AG04449 (cell line): ENCODE measurements at regions not wholly inside any gene's neighbourhood (a gene's known extent, or its start where the extent isn't known, plus 50 kb on each side); places are given as distances from the start of the nearest gene placed in this dataset.

ENCODE experiments used
- CTCF ChIA-PET: fragments of 350-600 bp; formaldehyde crosslinking; extraction: SDS; loops from one replicate; lab custom pipeline; 2021; ENCODE audit warnings: antibody characterized with exemption; lab: Yijun Ruan, JAX
- POLR2A ChIA-PET: fragments of 400-600, 350-600 bp; formaldehyde crosslinking; extraction: SDS; loops from one replicate; lab custom pipeline; 2020; ENCODE audit warnings: antibody characterized with exemption, inconsistent platforms; lab: Yijun Ruan, JAX
- DNase-seq: peaks from one replicate; pipeline ENCODE4 v3.0.0-alpha.2; 2010; ENCODE audit warnings: low read depth, low spot score
- H3K4me3 ChIP-seq: 2 replicates; pipeline ENCODE4 v1.5.1; 2011; ENCODE audit warnings: low read depth, mild to moderate bottlenecking, control low read depth, low read length
- TF ChIP-seq, protein P1 (sequence below): IDR thresholded peaks from one replicate; pipeline ENCODE4 v1.5.1; 2011; ENCODE audit warnings: mild to moderate bottlenecking, moderate library complexity, low read length, control low read depth, inconsistent platforms; ENCODE audit not compliant: insufficient read depth; ENCODE audit errors: missing control alignments

- DNase-seq, result peak; percentile 74
- H3K4me3 ChIP-seq, result no peak overlapping the region
- TF ChIP-seq, protein P1, sequence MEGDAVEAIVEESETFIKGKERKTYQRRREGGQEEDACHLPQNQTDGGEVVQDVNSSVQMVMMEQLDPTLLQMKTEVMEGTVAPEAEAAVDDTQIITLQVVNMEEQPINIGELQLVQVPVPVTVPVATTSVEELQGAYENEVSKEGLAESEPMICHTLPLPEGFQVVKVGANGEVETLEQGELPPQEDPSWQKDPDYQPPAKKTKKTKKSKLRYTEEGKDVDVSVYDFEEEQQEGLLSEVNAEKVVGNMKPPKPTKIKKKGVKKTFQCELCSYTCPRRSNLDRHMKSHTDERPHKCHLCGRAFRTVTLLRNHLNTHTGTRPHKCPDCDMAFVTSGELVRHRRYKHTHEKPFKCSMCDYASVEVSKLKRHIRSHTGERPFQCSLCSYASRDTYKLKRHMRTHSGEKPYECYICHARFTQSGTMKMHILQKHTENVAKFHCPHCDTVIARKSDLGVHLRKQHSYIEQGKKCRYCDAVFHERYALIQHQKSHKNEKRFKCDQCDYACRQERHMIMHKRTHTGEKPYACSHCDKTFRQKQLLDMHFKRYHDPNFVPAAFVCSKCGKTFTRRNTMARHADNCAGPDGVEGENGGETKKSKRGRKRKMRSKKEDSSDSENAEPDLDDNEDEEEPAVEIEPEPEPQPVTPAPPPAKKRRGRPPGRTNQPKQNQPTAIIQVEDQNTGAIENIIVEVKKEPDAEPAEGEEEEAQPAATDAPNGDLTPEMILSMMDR, result no peak
- CTCF ChIA-PET, result interaction anchor here (0.7 kb wide), 1 partner anchor 324 kb away, joined by 3 read pairs; no protein-coding TSS in a partner anchor
- POLR2A ChIA-PET, result no interaction called here
Measured at GRCh38 chr12:92242907-92243306, 97.3 kb upstream of the BTG1 start.

DNA sequence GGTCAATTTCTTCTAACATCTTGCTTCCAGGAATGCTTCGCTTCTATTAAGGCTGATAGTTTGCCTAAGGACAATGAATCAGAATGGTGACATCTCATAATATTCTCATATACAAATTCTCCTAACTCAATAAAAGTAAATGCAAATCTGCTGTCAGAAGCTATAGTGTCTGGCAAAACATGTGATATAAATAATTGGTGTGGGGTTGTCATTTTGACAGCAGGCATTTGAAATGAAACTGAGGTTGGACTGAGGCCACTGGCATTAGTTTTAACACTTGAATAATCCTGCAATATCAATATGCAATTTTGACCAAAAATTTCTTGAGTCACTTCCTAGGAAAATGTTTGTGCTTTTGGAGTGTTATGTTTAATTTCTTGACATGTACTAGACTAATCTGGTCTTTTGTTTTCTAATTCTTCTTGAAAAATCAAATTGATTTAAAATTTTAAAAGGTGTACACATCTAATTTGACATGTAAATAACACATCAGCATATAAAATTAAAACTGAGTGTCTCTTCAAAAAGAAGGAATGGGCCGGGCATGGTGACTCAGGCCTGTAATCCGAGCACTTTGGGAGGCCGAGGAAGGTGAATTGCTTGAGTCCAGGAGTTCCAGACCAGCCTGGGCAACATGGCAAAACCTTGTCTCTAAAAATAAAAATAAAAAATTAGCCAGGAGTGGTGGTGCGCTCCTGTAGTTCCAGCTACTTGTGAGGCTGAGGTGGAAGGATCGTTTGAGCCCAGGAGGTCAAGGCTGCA, 92.3 kb upstream of the BTG1 start:
- no peak for DNase-seq
- ChIA-PET POLR2A (no interaction called here), CTCF (no interaction called here)
- no peak overlapping the region for H3K4me3 ChIP-seq
- TF ChIP-seq, protein P1, result no peak

- CTCF ChIA-PET, result no interaction called here
- H3K4me3 ChIP-seq, result no peak overlapping the region
- no peak for DNase-seq
- TF ChIP-seq, protein P1, result no peak
- POLR2A ChIA-PET, result no interaction called here
Measured at GRCh38 chr12:92237262-92237661, 91.6 kb upstream of the BTG1 start.

- DNase-seq, result no peak
- TF ChIP-seq, protein P1, result no peak
- CTCF ChIA-PET, result interaction anchor here (1.3 kb wide), 1 partner anchor 8 kb away, joined by 3 read pairs; no protein-coding TSS in a partner anchor
- POLR2A ChIA-PET, result no interaction called here
- no peak overlapping the region for H3K4me3 ChIP-seq
Measured at GRCh38 chr12:92235703-92236472, 90.2 kb upstream of the BTG1 start.

DNA sequence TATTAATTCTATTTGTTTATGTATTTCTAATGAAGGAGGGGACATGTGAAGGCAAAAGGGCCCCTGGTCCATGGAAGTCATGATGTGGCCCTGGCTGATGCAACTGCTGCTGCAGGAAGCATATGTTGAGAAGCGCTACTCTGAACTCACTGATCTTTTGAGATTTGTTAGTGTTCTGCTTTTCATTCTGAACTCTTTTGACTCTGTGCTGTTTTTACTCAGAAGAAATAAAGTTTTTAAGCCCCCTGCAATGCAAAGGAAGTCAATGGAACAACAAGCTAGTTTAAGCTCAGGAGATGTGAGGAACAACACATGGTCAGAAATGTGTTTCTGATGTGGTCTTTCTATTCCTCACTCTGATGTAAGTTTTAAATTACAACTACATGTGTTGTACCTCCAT, 88.9 kb upstream of the BTG1 start:
- H3K4me3 ChIP-seq, result no peak overlapping the region
- no peak for DNase-seq
- CTCF ChIA-PET, result interaction anchor here (1.3 kb wide), 1 partner anchor 9 kb away, joined by 3 read pairs; no protein-coding TSS in a partner anchor
- TF ChIP-seq, protein P1, result no peak
- POLR2A ChIA-PET, result no interaction called here
